ENCODE measurements at regions not wholly inside any gene's neighbourhood (a gene's known extent, or its start where the extent isn't known, plus 50 kb on each side); places are given as distances from the start of the nearest gene placed in this dataset.

DNA sequence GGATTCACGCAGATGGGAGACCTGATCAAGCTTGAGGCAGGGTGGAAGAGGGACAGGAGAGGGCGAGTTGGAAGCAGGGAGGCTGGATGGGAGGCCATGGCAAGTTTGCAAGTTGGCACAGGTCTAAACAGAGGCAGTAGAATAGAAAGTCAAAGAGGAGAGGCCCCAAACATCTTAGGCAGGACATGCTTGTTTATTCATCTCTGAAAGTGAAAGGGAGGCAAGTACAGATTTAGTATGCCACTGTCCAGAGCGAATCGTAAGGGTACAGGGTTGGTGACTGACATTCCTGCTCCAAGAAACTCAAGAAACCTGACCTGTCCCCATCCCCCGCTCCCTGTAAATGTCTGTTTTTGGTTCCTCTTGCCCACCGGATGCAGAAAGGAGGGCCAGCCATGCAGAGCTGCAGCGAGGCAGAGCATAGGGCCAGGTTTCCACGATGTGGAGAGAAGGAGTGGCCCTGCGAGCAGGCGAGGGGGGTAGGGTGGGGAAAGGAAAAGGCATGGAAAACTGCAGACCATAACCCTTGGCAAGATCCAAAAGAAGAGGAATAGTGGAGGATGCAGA is 96.2 kb upstream of the BOD1 start:
- TF ChIP-seq PAX5 (IDR thresholded peaks at IDR 0.05; ENCODE audit: insufficient read depth, low read length, severe bottlenecking) = no peak
- TF ChIP-seq POU2F2 (IDR thresholded peaks at IDR 0.05; ENCODE audit: low read depth, low read length) = no peak
- TF ChIP-seq POLR2A (IDR thresholded peaks at IDR 0.05; ENCODE audit: low read depth, low read length) = no peak
- TF ChIP-seq POLR2AphosphoS5 (IDR thresholded peaks at IDR 0.05; ENCODE audit: low read depth, low read length) = no peak
- 0 out of 2 replicates have a peak, but pooled peaks have one; percentile 16 for TF ChIP-seq TAF1 (IDR thresholded peaks at IDR 0.05; ENCODE audit: low read depth, low read length)
- no peak for TF ChIP-seq SPI1 (IDR thresholded peaks at IDR 0.05; ENCODE audit: low read depth, low read length)

Data from GM12891 (cell line).